HG03558 (cell line): ENCODE measurements at regions not wholly inside any gene's neighbourhood (a gene's known extent, or its start where the extent isn't known, plus 50 kb on each side); places are given as distances from the start of the nearest gene placed in this dataset.

Experiments used
- ATAC-seq: cut with Tn5 transposase; IDR thresholded peaks from one replicate; pipeline ENCODE4 v1.9.1; 2021; ENCODE audit warnings: moderate number of reproducible peaks; ENCODE audit not compliant: unreplicated experiment; ENCODE audit errors: extremely low read depth

DNA sequence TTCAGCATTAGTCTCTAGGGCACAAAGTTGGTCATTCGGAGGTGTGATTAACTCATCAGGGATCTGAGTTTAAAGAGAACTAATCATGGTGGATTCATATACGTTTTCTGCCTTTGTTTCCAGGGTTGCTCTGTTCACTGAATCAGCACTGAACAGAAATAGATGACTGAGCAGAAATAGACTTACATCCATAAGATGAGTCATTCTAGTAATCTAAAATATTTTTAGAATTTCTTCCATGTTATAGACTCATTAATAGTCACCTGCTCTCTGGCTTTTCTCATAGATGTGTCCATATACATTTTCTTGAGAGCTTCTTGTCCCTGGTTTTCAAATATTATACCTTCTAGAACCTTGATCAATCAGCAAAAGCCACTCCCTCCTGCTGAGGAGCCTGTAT, 837.6 kb upstream of the DPPA4 start:
- ATAC-seq: no peak

DNA sequence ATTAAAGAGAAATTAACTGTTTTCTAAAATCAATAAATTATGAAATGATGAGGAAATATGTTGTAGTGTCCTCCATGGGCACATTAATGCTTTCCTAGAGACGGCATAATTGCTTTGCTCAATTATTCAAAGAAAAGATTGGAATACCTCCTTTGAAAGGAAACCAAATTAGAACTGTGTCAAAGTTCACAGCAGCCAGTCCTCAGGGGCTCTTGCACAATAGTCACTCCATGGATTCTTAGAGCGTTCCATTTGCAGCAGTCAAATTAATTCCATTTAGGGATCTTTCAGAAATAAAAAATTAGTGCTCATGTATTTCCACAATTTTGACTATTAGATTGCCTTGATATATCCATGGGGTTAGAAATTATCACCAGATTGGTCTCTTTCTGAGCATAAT, 841.6 kb upstream of the DPPA4 start:
- ATAC-seq: no peak

DNA sequence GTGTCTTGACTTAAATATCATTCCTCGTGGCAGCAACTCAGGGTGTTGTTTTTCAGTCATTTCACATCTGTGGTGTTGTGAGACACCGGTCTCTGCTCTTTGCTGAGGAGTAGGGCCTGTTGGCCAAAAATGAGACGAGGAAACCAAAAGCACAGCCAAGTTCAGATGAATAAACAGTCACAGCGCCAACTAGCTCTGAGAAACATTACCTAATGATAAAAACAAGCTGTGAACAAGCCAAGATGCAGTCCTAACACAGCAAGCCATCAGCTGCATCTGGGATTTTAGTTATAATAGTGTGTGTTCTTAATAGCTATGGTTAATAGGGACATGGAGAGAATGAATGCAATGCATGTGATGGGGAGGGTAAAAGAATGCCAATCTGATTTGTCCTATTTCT, 843.4 kb upstream of the DPPA4 start:
- ATAC-seq: no peak

DNA sequence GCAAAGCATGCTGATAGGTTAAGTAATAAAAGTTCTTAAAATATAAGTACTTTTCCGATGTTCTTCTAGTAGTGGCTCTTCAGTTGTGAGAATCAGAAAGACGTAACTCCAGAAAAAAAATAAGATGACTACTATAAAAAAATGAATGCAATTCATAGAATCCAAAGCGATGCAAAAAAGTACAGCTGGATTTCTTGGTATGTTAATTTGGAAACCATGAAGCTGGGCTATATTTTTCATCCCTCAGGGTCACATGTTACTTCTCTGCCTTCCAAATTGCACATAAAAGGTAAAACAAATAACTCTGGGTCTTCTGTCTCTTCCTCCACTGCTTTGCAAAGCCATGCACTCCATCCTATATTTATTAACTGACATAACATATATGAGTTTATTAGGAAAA, 843.9 kb upstream of the DPPA4 start:
- no peak for ATAC-seq

GRCh38 chr3:110184536-110184935, 847.2 kb upstream of the DPPA4 start:
- ATAC-seq: no peak

GRCh38 chr3:110193074-110193473, 855.7 kb upstream of the DPPA4 start:
- no peak for ATAC-seq

GRCh38 chr3:110198717-110199587, 861.6 kb upstream of the DPPA4 start:
- ATAC-seq: no peak

- no peak for ATAC-seq
These were observed 862.2 kb upstream of the DPPA4 start for GRCh38 chr3:110199588-110199943.

- no peak for ATAC-seq
These were observed 861.4 kb upstream of the NECTIN3 start for GRCh38 chr3:110210086-110210660.

GRCh38 chr3:110226645-110227044, 845.0 kb upstream of the NECTIN3 start:
- no peak for ATAC-seq

- ATAC-seq: no peak
These were observed 843.6 kb upstream of the NECTIN3 start for GRCh38 chr3:110227991-110228390.

DNA sequence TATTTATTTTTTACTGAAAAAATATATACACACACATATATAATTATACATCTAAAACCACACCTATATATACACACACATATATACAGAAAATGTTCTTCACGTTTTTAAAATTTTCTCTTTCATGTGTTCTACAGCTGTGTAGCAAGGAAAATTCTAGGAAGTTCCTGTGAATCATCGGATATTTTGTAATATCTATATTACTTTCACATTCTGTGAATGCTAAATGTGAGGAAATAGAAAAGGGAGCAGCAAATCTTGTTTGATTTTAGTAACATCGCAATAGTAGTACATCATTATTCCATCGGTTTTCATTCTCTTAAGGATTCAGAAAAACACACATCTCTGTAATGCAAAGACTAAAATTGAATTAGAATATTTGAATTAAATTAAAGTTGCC, 836.8 kb upstream of the NECTIN3 start:
- no peak for ATAC-seq

DNA sequence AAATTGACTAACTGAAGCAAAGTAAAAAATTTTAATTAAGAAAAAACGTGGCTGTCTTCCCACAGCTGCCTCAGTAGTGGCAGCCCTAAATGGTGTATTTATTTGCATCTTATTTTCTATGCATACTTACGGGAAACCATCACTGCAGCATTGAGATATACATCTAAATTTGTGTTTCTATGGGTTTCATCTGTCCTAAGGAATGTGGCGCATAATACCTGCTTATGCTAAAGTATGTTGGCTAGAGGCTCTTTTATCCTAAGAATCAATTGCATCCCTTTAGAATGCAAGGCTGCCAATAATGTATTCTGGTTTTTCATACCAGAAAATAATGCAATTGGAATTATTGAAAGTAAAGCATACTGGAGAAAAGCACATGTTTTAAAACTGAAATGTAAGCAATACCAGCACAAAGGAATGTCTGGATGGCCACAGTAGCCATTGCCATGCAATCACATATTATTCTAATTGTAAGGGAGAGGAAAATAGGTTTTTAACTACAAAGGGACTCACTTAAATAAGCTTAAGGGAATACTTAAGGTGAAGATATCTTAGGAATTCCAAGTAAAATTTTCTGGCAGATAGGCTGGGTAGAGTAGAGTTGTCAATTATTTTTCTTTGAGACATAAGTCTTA, 834.5 kb upstream of the NECTIN3 start:
- ATAC-seq: no peak

DNA sequence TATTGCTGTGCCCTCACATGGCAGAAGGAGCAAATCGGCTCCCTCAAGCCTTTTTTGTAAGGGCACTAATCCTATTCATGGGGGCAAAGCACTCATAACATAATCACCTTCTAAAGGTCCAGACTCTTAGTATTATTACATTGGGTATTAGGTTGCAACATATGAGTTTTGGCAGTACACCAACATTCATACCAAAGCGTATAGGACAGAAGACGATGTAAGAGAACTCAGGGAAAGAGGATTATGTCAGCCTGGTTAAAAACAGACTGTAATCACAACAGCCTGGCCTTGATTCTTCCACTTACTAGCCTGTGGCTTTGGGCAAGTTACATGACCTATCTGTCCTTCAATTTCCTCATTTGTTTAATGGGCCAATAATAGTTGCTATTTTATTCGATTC, 828.5 kb upstream of the NECTIN3 start:
- no peak for ATAC-seq

DNA sequence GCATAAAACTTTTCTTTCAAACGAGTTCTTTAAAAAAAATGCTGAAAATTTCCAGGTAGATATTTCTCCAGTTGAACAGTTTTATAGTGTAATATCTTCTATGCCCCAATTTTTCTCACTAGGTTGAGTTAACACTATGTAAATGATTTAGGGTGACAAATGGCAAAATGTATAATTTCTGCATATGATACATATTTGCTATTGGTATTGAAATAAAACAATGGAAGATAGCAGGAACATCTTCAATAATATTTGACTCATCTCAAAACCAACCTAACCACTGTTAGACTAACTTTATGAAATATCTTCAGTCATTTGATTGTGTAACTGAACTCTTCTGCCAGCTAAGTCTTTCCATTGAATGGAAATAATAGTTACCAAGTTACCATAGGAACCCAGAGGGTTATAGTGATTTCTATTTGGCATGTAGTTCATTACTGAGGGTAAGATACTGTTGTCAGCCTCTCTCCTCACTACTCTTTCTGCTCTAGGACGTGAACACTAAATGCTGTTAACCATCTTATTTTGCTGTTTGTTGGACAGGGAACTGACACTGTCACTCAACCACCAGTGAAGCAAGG, 824.7 kb upstream of the NECTIN3 start:
- ATAC-seq: no peak

DNA sequence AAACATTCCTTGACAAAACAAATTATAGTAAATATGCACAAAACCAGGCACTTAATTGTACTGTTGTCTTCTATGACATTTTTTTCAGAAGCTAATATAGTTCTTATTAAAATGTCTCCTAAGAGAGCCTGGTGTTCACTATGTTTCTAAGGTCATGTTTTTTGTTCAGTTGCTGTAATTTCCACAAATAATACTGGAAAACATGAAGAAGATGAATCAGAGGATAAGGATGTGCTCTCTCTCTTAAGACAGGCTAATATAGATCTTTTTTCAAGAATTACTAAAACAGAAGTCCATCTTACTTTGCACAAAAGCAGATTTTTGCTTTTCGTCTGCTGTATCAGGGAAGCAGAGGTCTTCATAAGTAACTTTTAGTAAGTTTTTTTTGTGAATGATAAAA, 823.0 kb upstream of the NECTIN3 start:
- no peak for ATAC-seq

DNA sequence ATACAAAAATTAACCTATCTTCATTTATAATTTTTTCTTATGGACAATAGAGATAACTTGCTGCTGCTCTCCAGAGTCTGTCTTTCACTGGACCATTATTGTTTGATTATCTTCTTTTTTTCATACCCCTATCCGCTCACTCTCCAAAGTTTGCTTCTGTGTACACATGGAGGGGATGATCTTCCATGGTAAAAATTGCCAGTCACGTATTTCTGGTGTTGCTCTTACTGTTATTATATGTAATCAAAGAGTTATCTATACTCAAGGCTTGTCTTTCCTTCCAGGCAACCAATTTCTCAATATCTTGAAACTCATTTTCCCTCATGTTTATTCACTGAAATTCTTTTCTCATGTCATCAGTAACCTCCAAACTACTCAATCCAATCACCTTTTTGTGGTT, 817.8 kb upstream of the NECTIN3 start:
- no peak for ATAC-seq

DNA sequence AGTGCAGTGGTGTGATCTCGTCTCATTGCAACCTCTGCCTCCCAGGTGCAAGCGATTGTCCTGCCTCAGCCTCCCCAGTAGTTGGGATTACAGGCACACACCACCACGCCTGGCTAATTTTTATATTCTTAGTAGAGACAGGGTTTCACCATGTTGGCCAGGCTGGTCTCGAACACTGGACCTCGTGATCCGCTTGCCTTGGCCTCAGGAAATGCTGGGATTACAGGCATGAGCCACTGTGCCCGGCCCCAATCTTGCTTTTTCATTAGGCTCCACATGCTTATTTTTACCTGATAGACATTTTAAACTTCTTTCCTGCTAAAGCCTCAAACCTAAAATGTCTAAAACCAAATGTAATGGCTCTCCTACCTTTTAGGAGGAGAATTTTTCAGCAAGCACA, 817.0 kb upstream of the NECTIN3 start:
- ATAC-seq: no peak

GRCh38 chr3:110261141-110261540, 810.5 kb upstream of the NECTIN3 start:
- no peak for ATAC-seq

- no peak for ATAC-seq
These were observed 808.7 kb upstream of the NECTIN3 start for GRCh38 chr3:110262896-110263295.

DNA sequence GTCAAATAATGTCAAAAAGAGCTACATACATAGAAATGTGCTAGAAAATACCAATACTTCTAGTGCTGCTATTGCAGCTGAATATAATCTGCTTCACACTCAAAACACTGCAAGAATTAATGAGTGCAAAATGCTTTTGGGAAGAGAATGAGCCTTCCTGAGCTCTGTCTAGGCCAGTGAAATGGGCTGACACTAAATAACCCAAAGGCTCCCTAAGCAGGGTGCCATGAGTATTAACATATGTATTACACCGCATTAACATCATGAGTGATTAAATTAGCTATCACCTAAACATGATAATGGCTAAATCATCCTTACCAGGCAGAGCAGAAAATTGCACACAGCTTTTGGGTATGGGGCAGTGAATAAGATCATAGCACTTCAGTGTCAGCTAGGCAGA, 806.3 kb upstream of the NECTIN3 start:
- ATAC-seq: no peak
